WTC11 (cell line): ENCODE measurements at regions not wholly inside any gene's neighbourhood (a gene's known extent, or its start where the extent isn't known, plus 50 kb on each side); places are given as distances from the start of the nearest gene placed in this dataset.

Source experiments
- ATAC-seq: fragments of 200-7000 bp; cut with Tn5 transposase; 2 replicates; pipeline ENCODE4 v1.10.0; 2021; ENCODE audit warnings: mild to moderate bottlenecking, moderate library complexity
- CTCF ChIA-PET: fragments of 300-600 bp; sonication (Branson Sonifier 250); formaldehyde crosslinking; loops from one replicate; lab custom pipeline; 2021; ENCODE audit warnings: antibody characterized with exemption; lab: Charles Lee
- POLR2A ChIA-PET: fragments of 350-600 bp; sonication (Branson Sonifier 250); formaldehyde crosslinking; loops from one replicate; lab custom pipeline; 2021; ENCODE audit warnings: antibody characterized with exemption; lab: Charles Lee
- DNase-seq: peaks from one replicate; pipeline ENCODE4 v3.0.0; 2021; ENCODE audit warnings: low spot score
- H3K27ac Mint-ChIP-seq: 2 replicates; pipeline ENCODE4 v1.8.0; 2021; ENCODE audit warnings: mixed read lengths
- H3K27me3 Mint-ChIP-seq: 2 replicates; pipeline ENCODE4 v1.8.0; 2021; ENCODE audit warnings: low read depth, mild to moderate bottlenecking, moderate library complexity, mixed read lengths
- H3K36me3 Mint-ChIP-seq: 2 replicates; pipeline ENCODE4 v1.8.0; 2021; ENCODE audit warnings: mixed read lengths
- H3K4me1 Mint-ChIP-seq: 2 replicates; pipeline ENCODE4 v1.8.0; 2022; ENCODE audit warnings: mixed read lengths
- H3K4me3 Mint-ChIP-seq: 2 replicates; pipeline ENCODE4 v1.8.0; 2021; ENCODE audit warnings: mild to moderate bottlenecking, moderate library complexity, mixed read lengths
- H3K9me3 Mint-ChIP-seq: 2 replicates; pipeline ENCODE4 v1.8.0; 2021; ENCODE audit warnings: mixed read lengths
- CBFB ChIP-seq: sonication (generic); formaldehyde crosslinking; IDR thresholded peaks from 2 replicates; pipeline ENCODE4 v1.8.1; 2022; ENCODE audit warnings: mild to moderate bottlenecking, low read depth, missing genetic modification reagents
- CREB1 ChIP-seq: sonication (generic); formaldehyde crosslinking; IDR thresholded peaks from 2 replicates; pipeline ENCODE4 v1.8.0; 2023; ENCODE audit warnings: mild to moderate bottlenecking, missing genetic modification reagents
- ELF4 ChIP-seq: sonication (generic); formaldehyde crosslinking; IDR thresholded peaks from 2 replicates; pipeline ENCODE4 v1.8.1; 2022; ENCODE audit warnings: low read depth, mild to moderate bottlenecking, moderate library complexity, missing genetic modification reagents
- EMX1 ChIP-seq: fragments of 250-450 bp; sonication (Bioruptor Pico); IDR thresholded peaks from 2 replicates; pipeline ENCODE4 v1.8.0; 2021; ENCODE audit warnings: mild to moderate bottlenecking
- FOXP1 ChIP-seq: sonication (generic); formaldehyde crosslinking; IDR thresholded peaks from 2 replicates; pipeline ENCODE4 v1.8.0; 2022; ENCODE audit warnings: missing genetic modification reagents, mild to moderate bottlenecking, moderate library complexity, borderline replicate concordance
- GRHL2 ChIP-seq: fragments of 250-450 bp; sonication (Bioruptor Pico); IDR thresholded peaks from 2 replicates; pipeline ENCODE4 v1.8.0; 2022; ENCODE audit warnings: mild to moderate bottlenecking, moderate library complexity; ENCODE audit not compliant: insufficient replicate concordance, severe bottlenecking
- GTF2I ChIP-seq: fragments of 250-450 bp; sonication (Bioruptor Pico); conservative IDR thresholded peaks from 2 replicates; pipeline ENCODE4 v1.4.0; 2021; ENCODE audit warnings: mild to moderate bottlenecking
- HMGA2 ChIP-seq: fragments of 250-450 bp; sonication (Bioruptor Pico); IDR thresholded peaks from 2 replicates; pipeline ENCODE4 v1.4.0; 2021; ENCODE audit warnings: mild to moderate bottlenecking, moderate library complexity
- KAT7 ChIP-seq: sonication (generic); formaldehyde crosslinking; IDR thresholded peaks from 2 replicates; pipeline ENCODE4 v1.8.1; 2023; ENCODE audit warnings: missing genetic modification reagents, mild to moderate bottlenecking, borderline replicate concordance
- MXD4 ChIP-seq: fragments of 250-450 bp; sonication (Bioruptor Pico); IDR thresholded peaks from 2 replicates; pipeline ENCODE4 v1.8.0; 2021; ENCODE audit warnings: mild to moderate bottlenecking, moderate library complexity, borderline replicate concordance
- NFE2L1 ChIP-seq: sonication (generic); formaldehyde crosslinking; IDR thresholded peaks from 2 replicates; pipeline ENCODE4 v1.8.1; 2023; ENCODE audit warnings: missing genetic modification reagents
- TCF7 ChIP-seq: sonication (generic); formaldehyde crosslinking; IDR thresholded peaks from 2 replicates; pipeline ENCODE4 v1.8.0; 2022; ENCODE audit warnings: mild to moderate bottlenecking, low read depth, missing genetic modification reagents, moderate library complexity
- ZBTB21 ChIP-seq: sonication (generic); formaldehyde crosslinking; IDR thresholded peaks from 2 replicates; pipeline ENCODE4 v1.8.1; 2023; ENCODE audit warnings: mild to moderate bottlenecking, missing genetic modification reagents, borderline replicate concordance
- ZNF121 ChIP-seq: sonication (generic); formaldehyde crosslinking; IDR thresholded peaks from 2 replicates; pipeline ENCODE4 v1.8.0; 2023; ENCODE audit warnings: missing genetic modification reagents
- ZNF416 ChIP-seq: fragments of 250-450 bp; sonication (Bioruptor Pico); IDR thresholded peaks from 2 replicates; pipeline ENCODE4 v1.9.0; 2021; ENCODE audit warnings: mild to moderate bottlenecking, inconsistent platforms
- ZNF512 ChIP-seq: sonication (generic); formaldehyde crosslinking; IDR thresholded peaks from 2 replicates; pipeline ENCODE4 v1.8.1; 2022; ENCODE audit warnings: missing genetic modification reagents, borderline replicate concordance
- ZNF671 ChIP-seq: fragments of 250-450 bp; sonication (Bioruptor Pico); IDR thresholded peaks from 2 replicates; pipeline ENCODE4 v1.8.0; 2021; ENCODE audit warnings: mild to moderate bottlenecking
- TF ChIP-seq, protein P1 (sequence below): sonication (generic); formaldehyde crosslinking; IDR thresholded peaks from 2 replicates; pipeline ENCODE4 v1.8.0; 2022; ENCODE audit warnings: missing genetic modification reagents
- TF ChIP-seq, protein P2 (sequence below): fragments of 250-450 bp; sonication (Bioruptor Pico); IDR thresholded peaks from 2 replicates; pipeline ENCODE4 v2.1.2; 2022; ENCODE audit warnings: mild to moderate bottlenecking, moderate library complexity
- TF ChIP-seq, protein P3 (sequence below): sonication (generic); formaldehyde crosslinking; IDR thresholded peaks from 2 replicates; pipeline ENCODE4 v1.8.0; 2023; ENCODE audit warnings: missing genetic modification reagents
- TF ChIP-seq, protein P4 (sequence below): sonication (generic); formaldehyde crosslinking; IDR thresholded peaks from 2 replicates; pipeline ENCODE4 v1.8.1; 2023; ENCODE audit warnings: mild to moderate bottlenecking, missing genetic modification reagents, borderline replicate concordance

GRCh38 chr2:147310335-147311057 lies 534.3 kb upstream of the ACVR2A start:
- no peak for ATAC-seq
- Mint-ChIP-seq H3K9me3 (peaks cover 22% of the 10 kb centered on the region), H3K36me3 (no peaks in the 10 kb centered on the region), H3K27ac (no peak overlapping the region), H3K4me1 (peaks cover 12% of the 10 kb centered on the region), H3K27me3 (0 out of 2 replicates have a peak, but pooled peaks cover 3% of the 10 kb centered on the region), H3K4me3 (no peak overlapping the region)
- TF ChIP-seq ZNF121 (CRISPR knock-in tag), result no peak
- no peak for TF ChIP-seq ELF4 (CRISPR knock-in tag)
- TF ChIP-seq HMGA2 (CRISPR knock-in tag), result no peak
- TF ChIP-seq KAT7, result no peak
- TF ChIP-seq ZBTB21 (CRISPR knock-in tag), result no peak
- no peak for TF ChIP-seq CREB1 (CRISPR knock-in tag)
- no peak for TF ChIP-seq ZNF416 (CRISPR knock-in tag)
- TF ChIP-seq FOXP1 (CRISPR knock-in tag), result no peak
- TF ChIP-seq CBFB, result no peak
- ChIA-PET CTCF (no interaction called here), POLR2A (no interaction called here)
- DNase-seq, result no peak

GRCh38 chr2:147297820-147298219 lies 547.0 kb upstream of the ACVR2A start:
- peaks cover 3% of the 10 kb centered on the region for H3K9me3 Mint-ChIP-seq
- CTCF ChIA-PET, result no interaction called here
- DNase-seq, result no peak
- no peaks in the 10 kb centered on the region for H3K27me3 Mint-ChIP-seq
- POLR2A ChIA-PET, result interaction anchor here (0.6 kb wide), 1 partner anchor 50 kb away, joined by 3 read pairs; no protein-coding TSS in a partner anchor
- no peaks in the 10 kb centered on the region for H3K36me3 Mint-ChIP-seq
- TF ChIP-seq, protein P1, sequence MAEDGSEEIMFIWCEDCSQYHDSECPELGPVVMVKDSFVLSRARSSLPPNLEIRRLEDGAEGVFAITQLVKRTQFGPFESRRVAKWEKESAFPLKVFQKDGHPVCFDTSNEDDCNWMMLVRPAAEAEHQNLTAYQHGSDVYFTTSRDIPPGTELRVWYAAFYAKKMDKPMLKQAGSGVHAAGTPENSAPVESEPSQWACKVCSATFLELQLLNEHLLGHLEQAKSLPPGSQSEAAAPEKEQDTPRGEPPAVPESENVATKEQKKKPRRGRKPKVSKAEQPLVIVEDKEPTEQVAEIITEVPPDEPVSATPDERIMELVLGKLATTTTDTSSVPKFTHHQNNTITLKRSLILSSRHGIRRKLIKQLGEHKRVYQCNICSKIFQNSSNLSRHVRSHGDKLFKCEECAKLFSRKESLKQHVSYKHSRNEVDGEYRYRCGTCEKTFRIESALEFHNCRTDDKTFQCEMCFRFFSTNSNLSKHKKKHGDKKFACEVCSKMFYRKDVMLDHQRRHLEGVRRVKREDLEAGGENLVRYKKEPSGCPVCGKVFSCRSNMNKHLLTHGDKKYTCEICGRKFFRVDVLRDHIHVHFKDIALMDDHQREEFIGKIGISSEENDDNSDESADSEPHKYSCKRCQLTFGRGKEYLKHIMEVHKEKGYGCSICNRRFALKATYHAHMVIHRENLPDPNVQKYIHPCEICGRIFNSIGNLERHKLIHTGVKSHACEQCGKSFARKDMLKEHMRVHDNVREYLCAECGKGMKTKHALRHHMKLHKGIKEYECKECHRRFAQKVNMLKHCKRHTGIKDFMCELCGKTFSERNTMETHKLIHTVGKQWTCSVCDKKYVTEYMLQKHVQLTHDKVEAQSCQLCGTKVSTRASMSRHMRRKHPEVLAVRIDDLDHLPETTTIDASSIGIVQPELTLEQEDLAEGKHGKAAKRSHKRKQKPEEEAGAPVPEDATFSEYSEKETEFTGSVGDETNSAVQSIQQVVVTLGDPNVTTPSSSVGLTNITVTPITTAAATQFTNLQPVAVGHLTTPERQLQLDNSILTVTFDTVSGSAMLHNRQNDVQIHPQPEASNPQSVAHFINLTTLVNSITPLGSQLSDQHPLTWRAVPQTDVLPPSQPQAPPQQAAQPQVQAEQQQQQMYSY, result no peak
- TF ChIP-seq ZNF512 (CRISPR knock-in tag), result no peak
- no peak for TF ChIP-seq EMX1
- TF ChIP-seq MXD4 (CRISPR knock-in tag), result no peak
- TF ChIP-seq, protein P2, sequence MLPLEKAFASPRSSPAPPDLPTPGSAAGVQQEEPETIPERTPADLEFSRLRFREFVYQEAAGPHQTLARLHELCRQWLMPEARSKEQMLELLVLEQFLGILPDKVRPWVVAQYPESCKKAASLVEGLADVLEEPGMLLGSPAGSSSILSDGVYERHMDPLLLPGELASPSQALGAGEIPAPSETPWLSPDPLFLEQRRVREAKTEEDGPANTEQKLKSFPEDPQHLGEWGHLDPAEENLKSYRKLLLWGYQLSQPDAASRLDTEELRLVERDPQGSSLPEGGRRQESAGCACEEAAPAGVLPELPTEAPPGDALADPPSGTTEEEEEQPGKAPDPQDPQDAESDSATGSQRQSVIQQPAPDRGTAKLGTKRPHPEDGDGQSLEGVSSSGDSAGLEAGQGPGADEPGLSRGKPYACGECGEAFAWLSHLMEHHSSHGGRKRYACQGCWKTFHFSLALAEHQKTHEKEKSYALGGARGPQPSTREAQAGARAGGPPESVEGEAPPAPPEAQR, result no peak
- no peak for TF ChIP-seq TCF7
- TF ChIP-seq ZNF671, result no peak
- TF ChIP-seq, protein P3, sequence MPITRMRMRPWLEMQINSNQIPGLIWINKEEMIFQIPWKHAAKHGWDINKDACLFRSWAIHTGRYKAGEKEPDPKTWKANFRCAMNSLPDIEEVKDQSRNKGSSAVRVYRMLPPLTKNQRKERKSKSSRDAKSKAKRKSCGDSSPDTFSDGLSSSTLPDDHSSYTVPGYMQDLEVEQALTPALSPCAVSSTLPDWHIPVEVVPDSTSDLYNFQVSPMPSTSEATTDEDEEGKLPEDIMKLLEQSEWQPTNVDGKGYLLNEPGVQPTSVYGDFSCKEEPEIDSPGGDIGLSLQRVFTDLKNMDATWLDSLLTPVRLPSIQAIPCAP, result no peak
- TF ChIP-seq GTF2I (CRISPR knock-in tag), result no peak
- TF ChIP-seq, protein P4, sequence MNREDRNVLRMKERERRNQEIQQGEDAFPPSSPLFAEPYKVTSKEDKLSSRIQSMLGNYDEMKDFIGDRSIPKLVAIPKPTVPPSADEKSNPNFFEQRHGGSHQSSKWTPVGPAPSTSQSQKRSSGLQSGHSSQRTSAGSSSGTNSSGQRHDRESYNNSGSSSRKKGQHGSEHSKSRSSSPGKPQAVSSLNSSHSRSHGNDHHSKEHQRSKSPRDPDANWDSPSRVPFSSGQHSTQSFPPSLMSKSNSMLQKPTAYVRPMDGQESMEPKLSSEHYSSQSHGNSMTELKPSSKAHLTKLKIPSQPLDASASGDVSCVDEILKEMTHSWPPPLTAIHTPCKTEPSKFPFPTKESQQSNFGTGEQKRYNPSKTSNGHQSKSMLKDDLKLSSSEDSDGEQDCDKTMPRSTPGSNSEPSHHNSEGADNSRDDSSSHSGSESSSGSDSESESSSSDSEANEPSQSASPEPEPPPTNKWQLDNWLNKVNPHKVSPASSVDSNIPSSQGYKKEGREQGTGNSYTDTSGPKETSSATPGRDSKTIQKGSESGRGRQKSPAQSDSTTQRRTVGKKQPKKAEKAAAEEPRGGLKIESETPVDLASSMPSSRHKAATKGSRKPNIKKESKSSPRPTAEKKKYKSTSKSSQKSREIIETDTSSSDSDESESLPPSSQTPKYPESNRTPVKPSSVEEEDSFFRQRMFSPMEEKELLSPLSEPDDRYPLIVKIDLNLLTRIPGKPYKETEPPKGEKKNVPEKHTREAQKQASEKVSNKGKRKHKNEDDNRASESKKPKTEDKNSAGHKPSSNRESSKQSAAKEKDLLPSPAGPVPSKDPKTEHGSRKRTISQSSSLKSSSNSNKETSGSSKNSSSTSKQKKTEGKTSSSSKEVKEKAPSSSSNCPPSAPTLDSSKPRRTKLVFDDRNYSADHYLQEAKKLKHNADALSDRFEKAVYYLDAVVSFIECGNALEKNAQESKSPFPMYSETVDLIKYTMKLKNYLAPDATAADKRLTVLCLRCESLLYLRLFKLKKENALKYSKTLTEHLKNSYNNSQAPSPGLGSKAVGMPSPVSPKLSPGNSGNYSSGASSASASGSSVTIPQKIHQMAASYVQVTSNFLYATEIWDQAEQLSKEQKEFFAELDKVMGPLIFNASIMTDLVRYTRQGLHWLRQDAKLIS (CRISPR knock-in tag), result no peak
- no peak for TF ChIP-seq NFE2L1 (CRISPR knock-in tag)
- no peak for TF ChIP-seq GRHL2 (CRISPR knock-in tag)
- ATAC-seq, result no peak
- H3K4me1 Mint-ChIP-seq, result no peaks in the 10 kb centered on the region
- H3K4me3 Mint-ChIP-seq, result no peak overlapping the region
- no peak overlapping the region for H3K27ac Mint-ChIP-seq
